HFFc6 (cell line): ENCODE measurements at regions not wholly inside any gene's neighbourhood (a gene's known extent, or its start where the extent isn't known, plus 50 kb on each side); places are given as distances from the start of the nearest gene placed in this dataset.
A peak's percentile ranks its signal among the peaks of the same experiment; 100 is the strongest.
"Not testable (repeated sequence)": the region's sequence is repeated elsewhere in the genome, so short reads cannot be mapped to it uniquely, and the experiment has no call there.

Experiments used
- DNase-seq: peaks from one replicate; pipeline ENCODE4 v3.0.0-alpha.2; 2018
- H3K27ac Mint-ChIP-seq: 2 replicates; pipeline ENCODE4 v1.8.0; 2020; ENCODE audit warnings: mild to moderate bottlenecking, mixed read lengths
- H3K27me3 Mint-ChIP-seq: 2 replicates; pipeline ENCODE4 v1.8.0; 2021; ENCODE audit warnings: mild to moderate bottlenecking, moderate library complexity, mixed read lengths; ENCODE audit not compliant: insufficient read depth
- H3K36me3 Mint-ChIP-seq: 2 replicates; pipeline ENCODE4 v1.8.0; 2021; ENCODE audit warnings: low read depth, mixed read lengths
- H3K4me1 Mint-ChIP-seq: 2 replicates; pipeline ENCODE4 v1.8.0; 2020; ENCODE audit warnings: low read depth, mixed read lengths
- H3K4me3 Mint-ChIP-seq: 2 replicates; pipeline ENCODE4 v1.8.0; 2020; ENCODE audit warnings: mild to moderate bottlenecking, moderate library complexity, mixed read lengths
- H3K9me3 Mint-ChIP-seq: 2 replicates; pipeline ENCODE4 v1.8.0; 2020; ENCODE audit warnings: mild to moderate bottlenecking, mixed read lengths
- TF ChIP-seq, protein P1 (sequence below): fragments of 200-600 bp; sonication (generic); IDR thresholded peaks from 2 replicates; pipeline ENCODE4 v1.5.0; 2021; ENCODE audit warnings: antibody characterized with exemption, mild to moderate bottlenecking

DNA sequence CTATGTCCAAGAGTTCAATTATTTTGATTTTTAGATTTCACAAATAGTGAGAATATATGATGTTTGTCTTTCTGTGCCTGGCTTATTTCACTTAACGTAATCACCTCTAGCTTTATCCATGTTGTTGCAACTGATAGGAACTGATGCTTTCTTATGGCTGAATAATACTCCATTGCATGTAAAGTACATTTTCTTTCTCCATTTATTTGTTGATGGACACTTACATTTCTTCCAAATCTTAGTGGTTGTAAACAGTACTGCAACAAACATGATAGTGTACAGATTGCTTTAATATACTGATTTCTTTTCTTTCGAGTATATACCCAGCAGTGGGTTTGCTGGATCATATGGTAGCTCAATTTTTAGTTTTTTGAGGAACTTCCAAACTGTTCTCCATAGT is 600.6 kb upstream of the SEMA6D start:
- H3K9me3 Mint-ChIP-seq, result peaks cover 10% of the 10 kb centered on the region
- TF ChIP-seq, protein P1, sequence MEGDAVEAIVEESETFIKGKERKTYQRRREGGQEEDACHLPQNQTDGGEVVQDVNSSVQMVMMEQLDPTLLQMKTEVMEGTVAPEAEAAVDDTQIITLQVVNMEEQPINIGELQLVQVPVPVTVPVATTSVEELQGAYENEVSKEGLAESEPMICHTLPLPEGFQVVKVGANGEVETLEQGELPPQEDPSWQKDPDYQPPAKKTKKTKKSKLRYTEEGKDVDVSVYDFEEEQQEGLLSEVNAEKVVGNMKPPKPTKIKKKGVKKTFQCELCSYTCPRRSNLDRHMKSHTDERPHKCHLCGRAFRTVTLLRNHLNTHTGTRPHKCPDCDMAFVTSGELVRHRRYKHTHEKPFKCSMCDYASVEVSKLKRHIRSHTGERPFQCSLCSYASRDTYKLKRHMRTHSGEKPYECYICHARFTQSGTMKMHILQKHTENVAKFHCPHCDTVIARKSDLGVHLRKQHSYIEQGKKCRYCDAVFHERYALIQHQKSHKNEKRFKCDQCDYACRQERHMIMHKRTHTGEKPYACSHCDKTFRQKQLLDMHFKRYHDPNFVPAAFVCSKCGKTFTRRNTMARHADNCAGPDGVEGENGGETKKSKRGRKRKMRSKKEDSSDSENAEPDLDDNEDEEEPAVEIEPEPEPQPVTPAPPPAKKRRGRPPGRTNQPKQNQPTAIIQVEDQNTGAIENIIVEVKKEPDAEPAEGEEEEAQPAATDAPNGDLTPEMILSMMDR, result peak; percentile 45
- H3K36me3 Mint-ChIP-seq, result no peaks in the 10 kb centered on the region
- no peak overlapping the region for H3K27ac Mint-ChIP-seq
- H3K4me3 Mint-ChIP-seq, result no peak overlapping the region
- no peaks in the 10 kb centered on the region for H3K27me3 Mint-ChIP-seq
- no peaks in the 10 kb centered on the region for H3K4me1 Mint-ChIP-seq
- no peak for DNase-seq

DNA sequence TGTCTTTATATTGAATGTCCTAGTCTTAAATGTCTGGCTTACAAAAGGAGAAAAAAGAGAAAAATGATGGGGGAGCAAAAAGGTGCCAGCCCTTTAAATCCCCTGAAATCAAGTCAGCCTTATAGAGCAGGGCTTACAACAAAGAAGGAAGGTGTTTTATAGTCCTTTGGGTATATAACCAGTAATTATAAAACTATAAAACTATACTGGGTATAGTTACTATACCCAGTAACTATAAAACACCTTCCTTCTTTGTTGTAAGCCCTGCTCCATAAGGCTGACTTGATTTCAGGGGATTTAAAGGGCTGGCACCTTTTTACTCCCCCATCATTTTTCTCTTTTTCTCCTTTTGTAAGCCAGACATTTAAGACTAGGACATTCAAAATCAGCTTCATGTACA is 598.0 kb upstream of the SEMA6D start:
- DNase-seq, result no peak
- H3K4me3 Mint-ChIP-seq, result no peak overlapping the region
- TF ChIP-seq, protein P1, result no peak
- no peaks in the 10 kb centered on the region for H3K36me3 Mint-ChIP-seq
- peaks cover 16% of the 10 kb centered on the region for H3K9me3 Mint-ChIP-seq
- no peaks in the 10 kb centered on the region for H3K27me3 Mint-ChIP-seq
- no peaks in the 10 kb centered on the region for H3K4me1 Mint-ChIP-seq
- H3K27ac Mint-ChIP-seq, result no peak overlapping the region

DNA sequence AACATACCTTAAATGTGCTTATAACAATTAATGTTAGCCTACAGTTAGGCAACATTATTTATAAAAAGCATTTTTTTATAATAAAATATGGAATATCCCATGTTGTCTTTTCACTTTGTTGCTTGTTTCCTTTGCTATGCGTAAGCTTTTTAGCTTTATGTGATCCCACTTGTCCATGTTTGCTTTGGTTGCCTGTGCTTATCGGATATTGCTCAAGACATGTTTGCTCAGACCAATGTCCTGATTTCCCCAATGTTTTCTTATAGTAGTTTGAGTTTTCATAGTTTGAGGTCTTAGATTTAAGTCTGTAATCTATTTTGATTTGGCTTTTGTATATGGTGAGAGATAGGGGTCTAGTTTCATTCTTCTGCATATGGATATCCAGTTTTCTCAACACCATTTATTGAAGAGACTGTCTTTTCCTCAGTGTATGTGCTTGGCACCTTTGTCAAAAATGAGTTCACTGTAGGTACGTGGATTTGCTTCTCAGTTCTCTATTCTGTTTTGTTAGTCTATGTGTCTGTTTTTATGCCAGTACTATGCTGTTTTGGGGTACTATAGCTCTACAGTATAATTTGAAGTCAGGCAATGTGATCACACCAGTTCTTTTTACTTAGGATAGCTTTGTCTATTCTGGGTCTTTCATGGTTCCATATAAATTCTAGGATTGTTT is 592.7 kb upstream of the SEMA6D start:
- TF ChIP-seq, protein P1, result no peak
- Mint-ChIP-seq H3K4me3 (no peak overlapping the region), H3K9me3 (peaks cover 45% of the 10 kb centered on the region), H3K27ac (no peak overlapping the region), H3K36me3 (no peaks in the 10 kb centered on the region), H3K27me3 (no peaks in the 10 kb centered on the region), H3K4me1 (no peaks in the 10 kb centered on the region)
- DNase-seq, result no peak

DNA sequence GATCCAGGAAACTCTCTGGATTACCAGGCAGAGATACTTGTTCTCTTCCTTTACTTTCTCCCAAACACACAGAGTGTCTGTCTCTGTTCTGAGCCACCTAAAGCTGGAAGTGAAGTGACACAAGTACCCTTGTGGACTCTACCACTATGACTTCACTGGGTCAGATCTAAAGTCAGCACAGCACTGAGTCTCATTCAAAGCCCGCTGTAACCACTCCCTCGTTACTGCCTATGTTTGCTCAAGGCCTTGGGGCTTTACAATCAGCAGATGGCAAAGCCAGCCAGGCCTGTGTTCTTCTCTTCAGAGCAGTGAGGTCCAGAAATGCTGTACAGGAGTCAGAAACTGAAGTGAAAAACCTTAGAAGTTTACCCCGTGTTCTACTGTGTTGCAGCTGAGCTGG is 588.3 kb upstream of the SEMA6D start:
- H3K36me3 Mint-ChIP-seq, result no peaks in the 10 kb centered on the region
- no peaks in the 10 kb centered on the region; the same call in 1 of the 2 replicates for H3K27me3 Mint-ChIP-seq
- DNase-seq, result no peak
- H3K4me1 Mint-ChIP-seq, result no peaks in the 10 kb centered on the region
- H3K4me3 Mint-ChIP-seq, result no peak overlapping the region
- peaks cover 40% of the 10 kb centered on the region for H3K9me3 Mint-ChIP-seq
- H3K27ac Mint-ChIP-seq, result no peak overlapping the region
- TF ChIP-seq, protein P1, result no peak

DNA sequence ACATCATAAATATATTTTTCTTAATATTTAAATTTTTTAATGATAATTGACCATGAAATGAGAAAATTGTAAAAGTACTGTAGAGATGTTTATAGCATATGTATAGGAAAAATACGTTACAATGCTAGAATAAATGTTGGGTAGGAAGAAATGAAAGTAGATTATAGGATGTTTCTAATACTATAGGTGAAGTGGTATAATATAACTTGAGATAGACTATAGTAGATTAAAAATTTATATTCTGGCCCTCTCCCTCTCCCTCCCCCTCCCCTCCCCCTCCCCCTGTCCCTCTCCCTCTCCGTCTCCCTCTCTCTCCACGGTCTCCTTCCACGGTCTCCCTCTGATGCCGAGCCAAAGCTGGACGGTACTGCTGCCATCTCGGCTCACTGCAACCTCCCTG is 585.9 kb upstream of the SEMA6D start:
- not testable (repeated sequence) for H3K27ac Mint-ChIP-seq, DNase-seq, H3K4me1 Mint-ChIP-seq, H3K27me3 Mint-ChIP-seq, H3K4me3 Mint-ChIP-seq, H3K36me3 Mint-ChIP-seq
- H3K9me3 Mint-ChIP-seq, result peaks cover 29% of the 10 kb centered on the region

DNA sequence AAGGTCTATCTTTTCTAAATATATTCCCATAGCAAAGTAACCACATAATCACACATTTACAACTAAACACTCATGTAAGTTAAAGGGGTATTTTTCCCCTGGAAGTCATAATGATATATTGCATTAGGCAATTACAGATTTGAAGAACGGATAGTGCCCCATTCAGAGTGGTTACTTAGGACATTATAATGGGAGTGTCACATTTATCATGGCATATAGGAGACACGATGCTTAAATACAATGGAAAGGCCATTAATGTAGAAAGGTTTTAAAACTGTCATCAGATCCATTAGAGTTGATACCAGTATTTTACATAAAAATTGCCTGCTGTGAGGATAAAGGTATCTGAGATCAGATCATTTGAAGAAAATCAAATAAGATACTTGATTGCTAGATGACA is 582.0 kb upstream of the SEMA6D start:
- no peak overlapping the region for H3K4me3 Mint-ChIP-seq
- peaks cover 22% of the 10 kb centered on the region for H3K9me3 Mint-ChIP-seq
- H3K36me3 Mint-ChIP-seq, result no peaks in the 10 kb centered on the region
- TF ChIP-seq, protein P1, result no peak
- H3K27ac Mint-ChIP-seq, result no peak overlapping the region
- no peak for DNase-seq
- no peaks in the 10 kb centered on the region for H3K4me1 Mint-ChIP-seq
- H3K27me3 Mint-ChIP-seq, result no peaks in the 10 kb centered on the region; the same call in 1 of the 2 replicates
